ENCODE measurements at regions not wholly inside any gene's neighbourhood (a gene's known extent, or its start where the extent isn't known, plus 50 kb on each side); places are given as distances from the start of the nearest gene placed in this dataset.

DNA sequence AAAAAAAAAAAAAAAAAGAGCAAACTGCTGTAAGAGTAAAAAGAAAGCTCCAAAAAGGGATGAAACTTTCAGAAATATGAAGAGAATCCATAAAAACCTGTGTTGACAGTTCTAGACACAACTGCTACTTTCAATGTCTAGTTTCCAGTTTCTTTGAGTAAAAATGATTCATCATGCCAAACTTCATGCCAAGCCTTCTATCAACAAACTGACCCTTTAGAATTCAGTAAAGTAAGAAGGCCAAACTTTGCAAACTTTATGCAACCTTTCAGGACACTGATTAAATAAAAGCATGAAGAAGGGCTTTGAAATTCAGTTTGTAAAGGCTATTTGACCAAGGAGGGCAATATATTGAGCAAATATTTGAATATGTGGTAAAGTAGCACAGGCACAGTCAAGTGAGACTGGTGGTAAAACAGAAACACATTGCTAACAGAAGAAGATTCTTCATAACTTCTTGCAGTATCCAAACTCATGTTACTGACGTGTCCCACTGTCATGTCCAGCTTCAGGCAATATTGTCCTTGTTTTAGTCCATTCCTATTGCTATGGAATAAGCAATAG, 56.3 kb upstream of the CFAP20DC start (continued):
- TF ChIP-seq MLLT1 (IDR thresholded peaks at IDR 0.05) (no peak), SMC3 (IDR thresholded peaks at IDR 0.05; ENCODE audit: borderline replicate concordance, low read length) (no peak), HDGF (IDR thresholded peaks at IDR 0.05) (no peak), ZNF274 (IDR thresholded peaks at IDR 0.05; ENCODE audit: insufficient read depth, insufficient read length) (no peak), POU2F2 (IDR thresholded peaks at IDR 0.05; ENCODE audit: borderline replicate concordance, low read depth, low read length) (no peak), FOS (IDR thresholded peaks at IDR 0.05; ENCODE audit: borderline replicate concordance, extremely low read depth, insufficient read length) (no peak)

- Histone ChIP-seq H3K36me3 (ENCODE audit: control insufficient read depth in 2 of 2, insufficient read depth in 2 of 2, low read length in 1 of 2) (no peaks in the 10 kb centered on the region), H3K79me2 (ENCODE audit: control insufficient read depth, insufficient read depth, low read length) (no peaks in the 10 kb centered on the region), H3K4me3 (no peak overlapping the region), H3K27ac (ENCODE audit: control insufficient read depth, insufficient read depth) (no peak overlapping the region), H3K9ac (ENCODE audit: control insufficient read depth, insufficient read depth, low read length) (no peak overlapping the region), H2AFZ (ENCODE audit: control insufficient read depth, low read depth, low read length) (no peak overlapping the region), H4K20me1 (ENCODE audit: control insufficient read depth, insufficient read depth) (no peaks in the 10 kb centered on the region), H3K9me3 (replicated peaks; ENCODE audit: control insufficient read depth, insufficient read depth, low read length) (no peaks in the 10 kb centered on the region), H3K4me2 (ENCODE audit: control insufficient read depth, insufficient read depth) (no peak overlapping the region), H3K27me3 (replicated peaks in 1 of 2; ENCODE audit: control insufficient read depth in 2 of 2, insufficient read depth in 2 of 2, low read length in 1 of 2) (no peaks in the 10 kb centered on the region), H3K4me1 (ENCODE audit: control insufficient read depth, insufficient read depth, low read length) (no peaks in the 10 kb centered on the region)
- POLR2A ChIA-PET: no interaction called here
- intact Hi-C loops (cut with micrococcal nuclease; ENCODE audit: unreplicated experiment): no loop called here
- RAD21 ChIA-PET (ENCODE audit: unreplicated experiment): no interaction called here
- DNase-seq (ENCODE audit: low read depth, low spot score) (no peak), FAIRE-seq (no peak), ATAC-seq (no peak)
- in situ Hi-C loops (cut with MboI): no loop called here
- CTCF ChIA-PET: interaction anchor here (0.7 kb wide), 1 partner anchor 399 kb away, joined by 3 read pairs; no protein-coding TSS in a partner anchor
- WGBS (ENCODE audit: insufficient coverage, insufficient replicate concordance, low lambda C conversion rate, missing lambda C conversion rate): 0% methylated on average over 1 of the region's 1 CpG
- no peak for TF ChIP-seq SMAD5 (IDR thresholded peaks at IDR 0.05; ENCODE audit: low read depth)
- no peak for TF ChIP-seq CEBPB (IDR thresholded peaks at IDR 0.05; ENCODE audit: borderline replicate concordance in 1 of 2, low read depth in 2 of 2, low read length in 2 of 2)
- no peak for TF ChIP-seq ETV6 (conservative IDR thresholded peaks at IDR 0.05 in 1 of 2, IDR thresholded peaks at IDR 0.05 in 1 of 2; ENCODE audit: borderline replicate concordance in 1 of 2, low read depth in 1 of 2)
- SMC1A ChIA-PET (ENCODE audit: uncharacterized antibody, unreplicated experiment): interaction anchor here (1.4 kb wide), 1 partner anchor 279 kb away, joined by 3 read pairs; no protein-coding TSS in a partner anchor
- no TSS peak for BruUV-seq (replicated peaks)
These were observed 53.7 kb upstream of the CFAP20DC start for GRCh38 chr3:59103552-59103951.
